WTC11 (cell line): ENCODE measurements at regions not wholly inside any gene's neighbourhood (a gene's known extent, or its start where the extent isn't known, plus 50 kb on each side); places are given as distances from the start of the nearest gene placed in this dataset.

Source experiments
- ATAC-seq: fragments of 200-7000 bp; cut with Tn5 transposase; 2 replicates; pipeline ENCODE4 v1.10.0; 2021; ENCODE audit warnings: mild to moderate bottlenecking, moderate library complexity
- CTCF ChIA-PET: fragments of 300-600 bp; sonication (Branson Sonifier 250); formaldehyde crosslinking; loops from one replicate; lab custom pipeline; 2021; ENCODE audit warnings: antibody characterized with exemption; lab: Charles Lee
- POLR2A ChIA-PET: fragments of 350-600 bp; sonication (Branson Sonifier 250); formaldehyde crosslinking; loops from one replicate; lab custom pipeline; 2021; ENCODE audit warnings: antibody characterized with exemption; lab: Charles Lee
- DNase-seq: peaks from one replicate; pipeline ENCODE4 v3.0.0; 2021; ENCODE audit warnings: low spot score
- H3K27ac Mint-ChIP-seq: 2 replicates; pipeline ENCODE4 v1.8.0; 2021; ENCODE audit warnings: mixed read lengths
- H3K27me3 Mint-ChIP-seq: 2 replicates; pipeline ENCODE4 v1.8.0; 2021; ENCODE audit warnings: low read depth, mild to moderate bottlenecking, moderate library complexity, mixed read lengths
- H3K36me3 Mint-ChIP-seq: 2 replicates; pipeline ENCODE4 v1.8.0; 2021; ENCODE audit warnings: mixed read lengths
- H3K4me1 Mint-ChIP-seq: 2 replicates; pipeline ENCODE4 v1.8.0; 2022; ENCODE audit warnings: mixed read lengths
- H3K4me3 Mint-ChIP-seq: 2 replicates; pipeline ENCODE4 v1.8.0; 2021; ENCODE audit warnings: mild to moderate bottlenecking, moderate library complexity, mixed read lengths
- H3K9me3 Mint-ChIP-seq: 2 replicates; pipeline ENCODE4 v1.8.0; 2021; ENCODE audit warnings: mixed read lengths
- ATF6 ChIP-seq: sonication (generic); formaldehyde crosslinking; IDR thresholded peaks from 2 replicates; pipeline ENCODE4 v1.8.1; 2023; ENCODE audit warnings: mild to moderate bottlenecking, missing genetic modification reagents
- CDX4 ChIP-seq: fragments of 250-450 bp; sonication (Bioruptor Pico); IDR thresholded peaks from 2 replicates; pipeline ENCODE4 v1.9.0; 2021; ENCODE audit warnings: moderate library complexity, mild to moderate bottlenecking, inconsistent platforms, borderline replicate concordance
- EMX1 ChIP-seq: fragments of 250-450 bp; sonication (Bioruptor Pico); IDR thresholded peaks from 2 replicates; pipeline ENCODE4 v1.8.0; 2021; ENCODE audit warnings: mild to moderate bottlenecking
- ERG ChIP-seq: fragments of 250-450 bp; sonication (Bioruptor Pico); IDR thresholded peaks from 2 replicates; pipeline ENCODE4 v1.8.0; 2021; ENCODE audit warnings: mild to moderate bottlenecking
- FOXP4 ChIP-seq: sonication (generic); formaldehyde crosslinking; IDR thresholded peaks from 2 replicates; pipeline ENCODE4 v1.8.0; 2022; ENCODE audit warnings: mild to moderate bottlenecking, missing genetic modification reagents
- GABPB1 ChIP-seq: sonication (generic); formaldehyde crosslinking; IDR thresholded peaks from 2 replicates; pipeline ENCODE4 v1.8.1; 2023; ENCODE audit warnings: mild to moderate bottlenecking, missing genetic modification reagents
- GRHL2 ChIP-seq: fragments of 250-450 bp; sonication (Bioruptor Pico); IDR thresholded peaks from 2 replicates; pipeline ENCODE4 v1.8.0; 2022; ENCODE audit warnings: mild to moderate bottlenecking, moderate library complexity; ENCODE audit not compliant: insufficient replicate concordance, severe bottlenecking
- NR2C2 ChIP-seq: sonication (generic); formaldehyde crosslinking; IDR thresholded peaks from 2 replicates; pipeline ENCODE4 v1.8.0; 2022; ENCODE audit warnings: mild to moderate bottlenecking, missing genetic modification reagents
- OVOL2 ChIP-seq: fragments of 250-450 bp; sonication (Bioruptor Pico); IDR thresholded peaks from 2 replicates; pipeline ENCODE4 v1.9.0; 2021; ENCODE audit warnings: mild to moderate bottlenecking, borderline replicate concordance
- PREB ChIP-seq: sonication (generic); formaldehyde crosslinking; IDR thresholded peaks from 2 replicates; pipeline ENCODE4 v1.8.1; 2022; ENCODE audit warnings: mild to moderate bottlenecking, missing genetic modification reagents, moderate library complexity, borderline replicate concordance
- RORB ChIP-seq: fragments of 250-450 bp; sonication (Bioruptor Pico); IDR thresholded peaks from 2 replicates; pipeline ENCODE4 v1.9.0; 2021; ENCODE audit warnings: mild to moderate bottlenecking
- SOX15 ChIP-seq: fragments of 250-450 bp; sonication (Bioruptor Pico); IDR thresholded peaks from 2 replicates; pipeline ENCODE4 v1.9.0; 2021; ENCODE audit warnings: mild to moderate bottlenecking
- SP1 ChIP-seq: sonication (generic); formaldehyde crosslinking; conservative IDR thresholded peaks from 2 replicates; pipeline ENCODE4 v1.8.1; 2022; ENCODE audit warnings: missing genetic modification reagents
- ZNF121 ChIP-seq: sonication (generic); formaldehyde crosslinking; IDR thresholded peaks from 2 replicates; pipeline ENCODE4 v1.8.0; 2023; ENCODE audit warnings: missing genetic modification reagents
- ZNF138 ChIP-seq: sonication (generic); formaldehyde crosslinking; conservative IDR thresholded peaks from 2 replicates; pipeline ENCODE4 v1.8.1; 2022; ENCODE audit warnings: mild to moderate bottlenecking, moderate library complexity, missing genetic modification reagents
- ZNF423 ChIP-seq: fragments of 250-450 bp; sonication (Bioruptor Pico); IDR thresholded peaks from 2 replicates; pipeline ENCODE4 v2.1.2; 2022; ENCODE audit warnings: mild to moderate bottlenecking, moderate library complexity
- ZNF512 ChIP-seq: sonication (generic); formaldehyde crosslinking; IDR thresholded peaks from 2 replicates; pipeline ENCODE4 v1.8.1; 2022; ENCODE audit warnings: missing genetic modification reagents, borderline replicate concordance
- ZNF671 ChIP-seq: fragments of 250-450 bp; sonication (Bioruptor Pico); IDR thresholded peaks from 2 replicates; pipeline ENCODE4 v1.8.0; 2021; ENCODE audit warnings: mild to moderate bottlenecking

GRCh38 chr14:101056446-101056845 lies 152.9 kb upstream of the RTL1 start:
- CTCF ChIA-PET: no interaction called here
- no peaks in the 10 kb centered on the region for H3K4me1 Mint-ChIP-seq
- no peak overlapping the region for H3K4me3 Mint-ChIP-seq
- ATAC-seq (no peak), DNase-seq (no peak)
- H3K27me3 Mint-ChIP-seq: no peaks in the 10 kb centered on the region; the same call in 1 of the 2 replicates
- TF ChIP-seq ERG (no peak), RORB (no peak), OVOL2 (CRISPR knock-in tag) (no peak), PREB (CRISPR knock-in tag) (no peak), NR2C2 (CRISPR knock-in tag) (no peak), ATF6 (CRISPR knock-in tag) (no peak), SP1 (no peak)
- peaks cover 21% of the 10 kb centered on the region for H3K9me3 Mint-ChIP-seq
- POLR2A ChIA-PET: no interaction called here
- H3K36me3 Mint-ChIP-seq: peaks cover 68% of the 10 kb centered on the region
- no peak overlapping the region for H3K27ac Mint-ChIP-seq

GRCh38 chr14:101057394-101057793 lies 153.9 kb upstream of the RTL1 start:
- no peaks in the 10 kb centered on the region; the same call in 1 of the 2 replicates for H3K27me3 Mint-ChIP-seq
- no peak overlapping the region for H3K27ac Mint-ChIP-seq
- CTCF ChIA-PET: no interaction called here
- H3K4me1 Mint-ChIP-seq: no peaks in the 10 kb centered on the region
- TF ChIP-seq FOXP4 (CRISPR knock-in tag) (no peak), GRHL2 (no peak), ZNF512 (CRISPR knock-in tag) (no peak), SOX15 (CRISPR knock-in tag) (no peak), ATF6 (CRISPR knock-in tag) (no peak), ZNF423 (CRISPR knock-in tag) (no peak), ZNF138 (CRISPR knock-in tag) (no peak), GABPB1 (CRISPR knock-in tag) (no peak), EMX1 (CRISPR knock-in tag) (no peak), CDX4 (no peak), ZNF671 (CRISPR knock-in tag) (no peak), ZNF121 (CRISPR knock-in tag) (no peak)
- H3K9me3 Mint-ChIP-seq: peaks cover 21% of the 10 kb centered on the region
- DNase-seq: no peak
- POLR2A ChIA-PET: interaction anchor here (0.7 kb wide), 1 partner anchor 569 kb away, joined by 3 read pairs; no protein-coding TSS in a partner anchor
- peaks cover 65% of the 10 kb centered on the region for H3K36me3 Mint-ChIP-seq
- H3K4me3 Mint-ChIP-seq: no peak overlapping the region
- no peak for ATAC-seq
